Neutrophil (primary cell): ENCODE measurements at regions not wholly inside any gene's neighbourhood (a gene's known extent, or its start where the extent isn't known, plus 50 kb on each side); places are given as distances from the start of the nearest gene placed in this dataset.

Experiments
- H3K27ac ChIP-seq: fragments of 200-600 bp; sonication (generic); 2 replicates; pipeline ENCODE4 v1.5.1; 2016; ENCODE audit warnings: mild to moderate bottlenecking, moderate library complexity
- H3K27me3 ChIP-seq: fragments of 200-600 bp; sonication (generic); 2 replicates; pipeline ENCODE4 v1.6.0; 2016; ENCODE audit warnings: mild to moderate bottlenecking
- H3K36me3 ChIP-seq: fragments of 200-600 bp; sonication (generic); 2 replicates; pipeline ENCODE4 v1.5.1; 2017
- H3K4me1 ChIP-seq, 2 experiments: fragments of 200-600 bp in 1 of 2; sonication (generic) in 1 of 2; 1 replicate in 1 of 2; 2 replicates in 1 of 2; pipeline versions ENCODE4 v1.5.1 to v1.6.1; 2013 to 2016; ENCODE audit warnings: low read depth in 1 of 2, low read length in 1 of 2, mild to moderate bottlenecking in 1 of 2, moderate library complexity in 1 of 2; ENCODE audit not compliant: control insufficient read depth in 1 of 2, insufficient read depth in 1 of 2
- H3K4me3 ChIP-seq, 2 experiments: fragments of 200-600 bp in 1 of 2; sonication (generic) in 1 of 2; 1 replicate in 1 of 2; 2 replicates in 1 of 2; pipeline ENCODE4 v1.5.1; 2013 to 2016; ENCODE audit warnings: low read depth in 1 of 2, low read length in 1 of 2, mild to moderate bottlenecking in 1 of 2, moderate library complexity in 1 of 2
- H3K9me3 ChIP-seq: fragments of 200-600 bp; sonication (generic); 2 replicates; pipeline ENCODE4 v1.5.1; 2016
- CTCF ChIP-seq: fragments of 200-600 bp; sonication (generic); IDR thresholded peaks from 2 replicates; pipeline ENCODE4 v1.5.1; 2016; ENCODE audit warnings: antibody characterized with exemption

GRCh38 chr2:39937621-39938020 is 158.6 kb upstream of the THUMPD2 start:
- Histone ChIP-seq H3K27me3 (no peaks in the 10 kb centered on the region), H3K27ac (no peak overlapping the region), H3K9me3 (no peaks in the 10 kb centered on the region), H3K4me3 (no peak overlapping the region), H3K36me3 (no peaks in the 10 kb centered on the region), H3K4me1 (no peaks in the 10 kb centered on the region)
- no peak for TF ChIP-seq CTCF

- no peaks in the 10 kb centered on the region for H3K36me3 ChIP-seq
- H3K4me1 ChIP-seq: no peaks in the 10 kb centered on the region
- no peaks in the 10 kb centered on the region for H3K27me3 ChIP-seq
- H3K27ac ChIP-seq: no peak overlapping the region
- H3K9me3 ChIP-seq: no peaks in the 10 kb centered on the region
- no peak for TF ChIP-seq CTCF
- H3K4me3 ChIP-seq: no peak overlapping the region
Observed at GRCh38 chr2:39934851-39935250, 155.8 kb upstream of the THUMPD2 start.

GRCh38 chr2:39933196-39933595 is 154.1 kb upstream of the THUMPD2 start:
- H3K27ac ChIP-seq: no peak overlapping the region
- no peaks in the 10 kb centered on the region for H3K27me3 ChIP-seq
- no peak overlapping the region for H3K4me3 ChIP-seq
- H3K36me3 ChIP-seq: no peaks in the 10 kb centered on the region
- no peaks in the 10 kb centered on the region for H3K9me3 ChIP-seq
- H3K4me1 ChIP-seq: no peaks in the 10 kb centered on the region
- TF ChIP-seq CTCF: no peak

- Histone ChIP-seq H3K4me1 (no peaks in the 10 kb centered on the region), H3K9me3 (no peaks in the 10 kb centered on the region), H3K4me3 (no peak overlapping the region), H3K27ac (no peak overlapping the region), H3K27me3 (no peaks in the 10 kb centered on the region), H3K36me3 (no peaks in the 10 kb centered on the region)
- no peak for TF ChIP-seq CTCF
Observed at GRCh38 chr2:39932198-39932597, 153.1 kb upstream of the THUMPD2 start.

- Histone ChIP-seq H3K27ac (no peak overlapping the region), H3K9me3 (no peaks in the 10 kb centered on the region), H3K36me3 (no peaks in the 10 kb centered on the region), H3K4me1 (no peaks in the 10 kb centered on the region), H3K4me3 (no peak overlapping the region), H3K27me3 (no peaks in the 10 kb centered on the region)
- TF ChIP-seq CTCF: no peak
Observed at GRCh38 chr2:39930175-39930917, 151.3 kb upstream of the THUMPD2 start.
